Parathyroid adenoma (tissue), 2 donors: ENCODE measurements at regions not wholly inside any gene's neighbourhood (a gene's known extent, or its start where the extent isn't known, plus 50 kb on each side); places are given as distances from the start of the nearest gene placed in this dataset.

Experiments used
- H2AFZ ChIP-seq: fragments of 300-600 bp; sonication (generic); one replicate; pipeline ENCODE4 v1.7.0; 2017; ENCODE audit warnings: antibody characterized with exemption, mild to moderate bottlenecking
- H3K27ac ChIP-seq: fragments of 300-600 bp; sonication (generic); one replicate; pipeline ENCODE4 v1.7.0; 2017
- H3K27me3 ChIP-seq: fragments of 300-600 bp; sonication (generic); one replicate; pipeline ENCODE4 v1.7.0; 2017; ENCODE audit warnings: low read length; ENCODE audit not compliant: control insufficient read depth, insufficient read depth
- H3K36me3 ChIP-seq: fragments of 300-600 bp; sonication (generic); one replicate; pipeline ENCODE4 v1.7.0; 2017; ENCODE audit warnings: low read length; ENCODE audit not compliant: control insufficient read depth, insufficient read depth
- H3K4me1 ChIP-seq: fragments of 300-600 bp; sonication (generic); one replicate; pipeline ENCODE4 v1.7.0; 2017; ENCODE audit warnings: control low read depth
- H3K4me2 ChIP-seq: fragments of 300-600 bp; sonication (generic); one replicate; pipeline ENCODE4 v1.7.0; 2017; ENCODE audit warnings: low read length
- H3K4me3 ChIP-seq: fragments of 300-600 bp; sonication (generic); one replicate; pipeline ENCODE4 v1.7.0; 2017; ENCODE audit warnings: low read depth, low read length
- H3K79me2 ChIP-seq: fragments of 300-600 bp; sonication (generic); one replicate; pipeline ENCODE4 v1.7.0; 2017; ENCODE audit warnings: control low read depth
- H3K9ac ChIP-seq: fragments of 300-600 bp; sonication (generic); one replicate; pipeline ENCODE4 v1.7.0; 2017; ENCODE audit warnings: mild to moderate bottlenecking
- H3K9me3 ChIP-seq: fragments of 300-600 bp; sonication (generic); one replicate; pipeline ENCODE4 v1.7.0; 2017; ENCODE audit warnings: low read length; ENCODE audit not compliant: control insufficient read depth
- TF ChIP-seq, protein P1 (sequence below): fragments of 300-600 bp; sonication (generic); IDR thresholded peaks from one replicate; pipeline ENCODE4 v1.7.0; 2017; ENCODE audit warnings: antibody characterized with exemption, mild to moderate bottlenecking
- donor health status: primary hyperparathyroidism.

DNA sequence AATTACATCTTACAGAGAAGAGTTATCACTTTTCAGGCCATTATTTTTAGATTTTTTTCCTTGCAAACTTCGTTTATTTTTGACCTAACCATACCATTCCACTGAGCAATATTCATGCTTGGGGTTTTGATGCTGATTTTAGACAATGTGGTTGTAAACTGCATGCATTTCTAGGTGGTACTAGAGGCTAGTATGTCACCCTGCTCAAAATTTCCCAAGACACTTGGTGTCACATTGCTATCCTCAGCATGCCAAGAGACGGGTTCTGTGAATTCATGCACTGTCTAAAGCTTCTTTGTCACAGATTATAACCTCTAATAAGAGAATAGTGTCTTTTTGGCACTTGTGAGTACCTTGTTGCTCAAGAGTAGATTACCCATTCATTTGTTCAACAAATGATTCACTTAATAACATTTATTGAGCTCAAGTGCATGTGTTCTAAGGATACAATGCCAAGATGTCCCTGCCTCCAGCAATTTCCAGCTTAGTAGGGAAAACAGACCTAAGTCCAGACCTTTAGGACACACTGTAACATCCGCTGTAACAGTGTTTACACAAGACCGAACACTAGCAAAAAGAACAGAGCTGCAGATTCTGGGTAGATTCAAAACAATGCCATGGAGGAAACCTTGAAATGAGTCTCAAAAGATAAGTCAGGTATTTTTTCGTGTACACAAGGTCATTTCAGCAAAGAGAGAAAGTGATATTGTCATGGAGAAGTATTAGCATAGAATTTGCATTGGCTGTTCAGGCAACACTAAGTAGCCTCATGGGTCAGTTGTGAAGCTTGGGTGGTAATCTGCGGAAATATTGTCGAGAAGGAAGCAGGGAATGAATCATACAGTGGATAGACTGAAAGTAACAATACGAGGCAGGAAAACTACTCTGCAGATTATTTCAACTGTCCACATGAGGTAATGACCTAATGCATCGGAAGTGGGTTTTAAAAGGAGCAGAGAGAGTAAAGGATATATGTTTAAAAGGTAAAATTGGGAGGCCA lies 515.1 kb upstream of the ZFP42 start:
- Histone ChIP-seq H3K27ac (no peak overlapping the region), H3K27me3 (no peaks in the 10 kb centered on the region), H3K79me2 (no peaks in the 10 kb centered on the region), H3K4me2 (no peak overlapping the region), H3K9me3 (no peaks in the 10 kb centered on the region), H3K36me3 (no peaks in the 10 kb centered on the region), H3K4me3 (no peak overlapping the region), H3K9ac (no peak overlapping the region), H3K4me1 (no peaks in the 10 kb centered on the region), H2AFZ (no peak overlapping the region)
- TF ChIP-seq, protein P1, sequence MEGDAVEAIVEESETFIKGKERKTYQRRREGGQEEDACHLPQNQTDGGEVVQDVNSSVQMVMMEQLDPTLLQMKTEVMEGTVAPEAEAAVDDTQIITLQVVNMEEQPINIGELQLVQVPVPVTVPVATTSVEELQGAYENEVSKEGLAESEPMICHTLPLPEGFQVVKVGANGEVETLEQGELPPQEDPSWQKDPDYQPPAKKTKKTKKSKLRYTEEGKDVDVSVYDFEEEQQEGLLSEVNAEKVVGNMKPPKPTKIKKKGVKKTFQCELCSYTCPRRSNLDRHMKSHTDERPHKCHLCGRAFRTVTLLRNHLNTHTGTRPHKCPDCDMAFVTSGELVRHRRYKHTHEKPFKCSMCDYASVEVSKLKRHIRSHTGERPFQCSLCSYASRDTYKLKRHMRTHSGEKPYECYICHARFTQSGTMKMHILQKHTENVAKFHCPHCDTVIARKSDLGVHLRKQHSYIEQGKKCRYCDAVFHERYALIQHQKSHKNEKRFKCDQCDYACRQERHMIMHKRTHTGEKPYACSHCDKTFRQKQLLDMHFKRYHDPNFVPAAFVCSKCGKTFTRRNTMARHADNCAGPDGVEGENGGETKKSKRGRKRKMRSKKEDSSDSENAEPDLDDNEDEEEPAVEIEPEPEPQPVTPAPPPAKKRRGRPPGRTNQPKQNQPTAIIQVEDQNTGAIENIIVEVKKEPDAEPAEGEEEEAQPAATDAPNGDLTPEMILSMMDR = no peak

DNA sequence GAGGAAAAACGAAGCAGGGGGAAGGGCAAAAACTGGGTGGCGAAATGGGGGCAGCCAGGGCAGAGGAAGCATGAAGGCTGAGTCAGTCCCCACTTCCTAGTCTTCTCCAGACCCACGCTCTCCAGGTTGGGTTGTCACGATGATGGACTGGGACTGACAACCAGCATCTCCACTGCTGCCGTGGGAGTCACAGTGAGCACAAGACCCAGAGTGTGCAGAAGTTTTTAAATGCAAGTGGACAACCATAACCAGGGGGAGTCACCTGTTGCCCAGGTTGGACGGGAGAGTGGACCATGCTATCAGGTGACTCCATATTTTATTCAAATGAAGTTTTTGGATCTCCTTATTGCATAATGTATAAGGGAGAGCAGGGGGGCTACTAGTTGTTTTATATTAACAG lies 511.4 kb upstream of the ZFP42 start:
- H3K4me2 ChIP-seq = no peak overlapping the region
- H3K9me3 ChIP-seq = no peaks in the 10 kb centered on the region
- no peaks in the 10 kb centered on the region for H3K4me1 ChIP-seq
- H3K9ac ChIP-seq = no peak overlapping the region
- TF ChIP-seq, protein P1 = no peak
- H3K79me2 ChIP-seq = no peaks in the 10 kb centered on the region
- no peak overlapping the region for H3K27ac ChIP-seq
- no peaks in the 10 kb centered on the region for H3K27me3 ChIP-seq
- H2AFZ ChIP-seq = no peak overlapping the region
- H3K36me3 ChIP-seq = no peaks in the 10 kb centered on the region
- H3K4me3 ChIP-seq = no peak overlapping the region

DNA sequence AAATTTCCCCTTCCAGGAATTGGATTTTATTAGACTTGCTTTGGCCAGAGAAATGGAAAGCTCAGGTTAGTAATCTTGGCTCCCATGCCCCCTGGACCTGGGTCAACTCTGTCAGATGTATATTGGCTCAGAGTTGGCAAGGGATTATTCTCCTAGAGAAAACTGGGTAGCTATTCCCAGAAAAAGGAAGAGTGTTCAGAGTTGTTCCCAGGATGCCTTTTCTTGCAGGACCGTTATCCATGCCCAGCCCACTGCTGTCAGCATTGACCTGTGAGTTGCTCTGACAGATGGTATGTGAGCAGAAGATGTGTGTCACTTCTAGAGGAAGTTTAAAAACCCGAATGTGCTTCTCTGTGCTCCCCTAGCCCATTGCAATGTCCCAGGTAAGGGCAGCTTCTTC lies 509.9 kb upstream of the ZFP42 start:
- H3K9ac ChIP-seq = no peak overlapping the region

DNA sequence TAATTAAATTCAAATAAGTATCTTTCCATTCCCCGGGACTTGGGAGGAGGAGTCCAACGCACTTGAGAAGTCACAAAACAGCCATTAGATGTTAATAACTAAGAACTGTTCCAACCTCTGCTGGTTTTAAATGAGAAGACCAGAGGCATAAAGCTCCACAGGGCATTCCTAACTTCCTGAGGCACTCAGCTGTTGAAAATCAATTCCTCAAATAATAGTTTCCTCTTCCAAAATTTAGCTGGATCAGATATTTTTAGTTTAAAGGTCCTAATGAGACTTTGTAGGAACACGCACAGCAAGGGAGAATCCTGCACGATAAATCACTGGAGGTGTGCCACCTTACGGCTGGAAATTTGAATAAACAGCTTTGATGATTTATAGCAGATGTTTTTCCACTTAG lies 504.3 kb upstream of the ZFP42 start:
- Histone ChIP-seq H2AFZ (no peak overlapping the region), H3K4me3 (no peak overlapping the region), H3K79me2 (no peaks in the 10 kb centered on the region), H3K4me1 (no peaks in the 10 kb centered on the region), H3K4me2 (no peak overlapping the region), H3K9ac (no peak overlapping the region), H3K27ac (no peak overlapping the region), H3K27me3 (no peaks in the 10 kb centered on the region), H3K36me3 (no peaks in the 10 kb centered on the region), H3K9me3 (no peaks in the 10 kb centered on the region)
- TF ChIP-seq, protein P1 = no peak

More for the DNA sequence above, 509.9 kb upstream of the ZFP42 start:
- Histone ChIP-seq H3K36me3 (no peaks in the 10 kb centered on the region), H3K79me2 (no peaks in the 10 kb centered on the region), H2AFZ (no peak overlapping the region), H3K4me3 (no peak overlapping the region), H3K4me1 (no peaks in the 10 kb centered on the region), H3K27me3 (no peaks in the 10 kb centered on the region), H3K9me3 (no peaks in the 10 kb centered on the region), H3K27ac (no peak overlapping the region), H3K4me2 (no peak overlapping the region)
- TF ChIP-seq, protein P1 = no peak
